ENCODE measurements at regions not wholly inside any gene's neighbourhood (a gene's known extent, or its start where the extent isn't known, plus 50 kb on each side); places are given as distances from the start of the nearest gene placed in this dataset.

- TF ChIP-seq CTCF (conservative IDR thresholded peaks at IDR 0.05 in 1 of 2, IDR thresholded peaks at IDR 0.05 in 1 of 2; ENCODE audit: low read depth in 1 of 2, low read length in 2 of 2): no peak
- no peak for TF ChIP-seq EZH2 (IDR thresholded peaks at IDR 0.05; ENCODE audit: low read length, missing control alignments)
These were observed 83.1 kb downstream of the SDC1 start for GRCh38 chr2:20141806-20142205.
